ENCODE measurements at regions not wholly inside any gene's neighbourhood (a gene's known extent, or its start where the extent isn't known, plus 50 kb on each side); places are given as distances from the start of the nearest gene placed in this dataset.
"Not testable (repeated sequence)": the region's sequence is repeated elsewhere in the genome, so short reads cannot be mapped to it uniquely, and the experiment has no call there.

GRCh38 chr5:91867799-91868198, 484.7 kb upstream of the ARRDC3 start:
- DNase-seq, result no peak

DNA sequence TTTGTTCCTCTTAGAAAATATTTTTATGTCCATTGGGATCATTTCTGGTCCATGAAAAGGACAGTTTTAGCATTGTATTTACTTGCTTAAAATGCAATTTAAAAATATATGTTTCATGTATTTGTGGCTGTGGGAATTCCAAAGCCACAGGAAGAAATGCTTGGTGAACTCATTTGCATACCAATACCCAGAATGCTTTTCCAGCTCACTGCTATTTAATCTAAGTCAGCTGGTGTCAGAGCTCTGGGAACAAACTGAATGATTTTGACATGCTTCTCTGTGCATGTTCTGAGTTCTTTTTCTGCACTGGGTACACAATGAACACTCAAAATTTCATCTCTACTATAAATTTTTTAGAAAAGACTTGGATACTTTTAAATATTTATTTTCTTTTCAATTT, 482.8 kb upstream of the ARRDC3 start:
- no peak for DNase-seq

DNA sequence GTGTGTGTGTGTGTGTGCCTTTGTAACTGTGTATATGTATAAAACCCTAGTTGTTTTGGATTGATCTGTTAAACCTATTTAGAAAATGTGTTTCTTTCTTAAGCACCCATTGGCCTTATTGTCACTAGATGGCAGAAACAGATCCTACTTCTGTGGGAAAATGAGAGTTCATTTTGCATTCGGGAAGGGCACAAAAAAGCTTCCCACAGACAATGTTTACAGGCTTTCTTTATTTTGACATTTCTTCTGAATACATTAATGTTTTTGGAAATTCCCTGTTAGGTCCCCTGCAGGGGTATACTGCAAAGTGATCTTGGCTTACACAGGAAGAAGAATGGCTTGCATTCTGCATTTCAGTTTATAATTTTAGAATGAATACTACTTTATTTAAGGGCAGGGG, 481.8 kb upstream of the ARRDC3 start:
- no peak for DNase-seq

GRCh38 chr5:91851670-91852069, 468.6 kb upstream of the ARRDC3 start:
- no peak for DNase-seq

- DNase-seq, result no peak
Measured at GRCh38 chr5:91850031-91850430, 466.9 kb upstream of the ARRDC3 start.

DNA sequence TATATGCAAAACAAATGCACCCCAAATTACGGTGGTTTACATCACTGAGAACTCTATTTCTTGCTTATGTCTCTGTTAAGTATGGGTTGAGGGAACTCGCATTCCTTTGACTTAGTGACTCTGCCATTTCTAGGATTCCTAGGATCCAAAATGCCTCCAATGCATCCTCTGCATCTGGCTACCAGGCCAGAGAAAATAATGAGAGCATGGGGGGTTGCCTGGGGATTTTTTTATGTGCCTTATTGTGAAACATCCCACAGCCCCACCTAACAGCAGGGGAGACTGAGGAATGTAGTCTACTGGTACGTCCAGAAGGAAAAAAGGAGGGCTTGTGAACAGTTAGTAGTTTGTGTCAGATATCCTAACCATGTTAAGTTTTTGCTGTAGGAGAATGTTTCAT, 466.0 kb upstream of the ARRDC3 start:
- no peak for DNase-seq

DNA sequence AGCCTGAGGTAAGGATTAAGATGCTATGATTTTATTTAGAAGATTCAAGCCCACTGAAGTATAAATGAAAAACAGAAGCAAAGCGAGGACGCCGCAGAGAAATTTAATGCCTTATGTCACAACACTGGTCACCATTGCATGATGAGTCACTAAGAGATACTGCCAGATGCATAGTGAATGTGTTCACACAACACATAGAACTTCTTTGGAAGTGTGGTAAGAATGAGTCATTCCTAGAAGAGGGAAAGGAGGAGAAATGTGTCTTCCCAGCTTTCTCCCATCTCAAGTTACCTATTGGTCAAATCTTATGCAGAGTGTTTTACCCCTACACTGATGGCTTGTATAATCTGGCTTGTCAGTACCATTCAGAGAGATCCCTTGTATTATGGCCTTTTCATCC, 465.3 kb upstream of the ARRDC3 start:
- DNase-seq, result no peak

GRCh38 chr5:91841423-91841822, 458.3 kb upstream of the ARRDC3 start:
- DNase-seq, result no peak

DNA sequence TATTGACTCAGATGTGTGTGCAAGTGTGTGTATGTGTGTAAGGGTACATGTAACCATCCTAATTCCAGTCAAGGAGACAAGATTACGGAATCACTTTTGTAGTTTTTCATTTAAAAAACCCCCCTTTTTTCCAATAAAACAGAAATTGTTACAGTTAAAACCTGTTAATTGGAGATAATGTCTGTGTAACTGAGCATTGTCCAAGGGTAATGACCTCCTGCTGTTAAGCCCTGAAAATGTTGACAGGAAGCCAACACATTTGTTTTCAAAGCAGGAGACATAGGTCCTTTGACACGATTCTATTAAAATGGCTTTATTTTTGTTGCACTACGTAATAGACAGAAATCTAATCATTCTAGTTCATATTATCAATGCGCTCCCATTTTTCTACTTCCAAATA, 457.3 kb upstream of the ARRDC3 start:
- no peak for DNase-seq

DNA sequence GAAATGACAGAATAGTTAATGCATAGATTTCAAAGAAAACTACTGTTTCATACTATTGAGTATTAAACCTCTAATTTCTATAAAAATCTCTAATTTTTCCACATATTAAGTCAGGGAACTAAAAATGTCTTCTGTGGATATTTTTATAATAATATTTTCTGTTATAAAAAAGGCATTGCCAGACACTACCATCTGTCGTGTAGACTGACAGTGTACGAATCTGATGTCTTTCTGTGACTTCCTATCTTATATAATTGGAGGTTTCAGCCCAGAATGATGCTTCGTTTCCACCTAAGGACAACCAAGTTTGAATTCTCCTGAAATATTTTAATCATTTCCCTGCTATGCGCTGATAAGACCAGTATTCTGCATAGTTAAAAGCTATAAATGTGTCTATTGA, 456.6 kb upstream of the ARRDC3 start:
- DNase-seq, result no peak

GRCh38 chr5:91839233-91839632, 456.1 kb upstream of the ARRDC3 start:
- DNase-seq, result no peak

GRCh38 chr5:91830361-91830953, 447.3 kb upstream of the ARRDC3 start:
- no peak for DNase-seq

DNA sequence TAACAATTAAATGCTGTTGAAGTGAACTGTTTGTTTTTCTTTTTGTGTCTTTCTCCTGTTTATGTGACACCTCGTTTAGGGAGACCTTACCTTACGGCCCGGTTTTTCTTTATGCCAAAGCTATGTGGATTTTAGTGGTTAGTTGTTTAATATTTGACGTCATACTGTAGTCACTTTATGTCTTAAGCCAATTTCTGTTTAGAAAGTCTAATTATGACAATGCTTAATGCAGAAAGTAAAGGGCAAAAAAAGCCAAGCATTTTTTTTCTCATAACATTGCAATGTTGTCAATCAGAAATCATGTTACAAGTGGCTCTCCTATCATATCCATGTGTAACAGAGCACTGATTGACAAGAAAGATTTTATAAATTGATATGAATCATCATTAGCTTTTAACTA, 442.5 kb upstream of the ARRDC3 start:
- no peak for DNase-seq

- DNase-seq, result no peak
Measured at GRCh38 chr5:91824406-91824805, 441.3 kb upstream of the ARRDC3 start.

GRCh38 chr5:91820874-91821273, 437.8 kb upstream of the ARRDC3 start:
- no peak for DNase-seq

DNA sequence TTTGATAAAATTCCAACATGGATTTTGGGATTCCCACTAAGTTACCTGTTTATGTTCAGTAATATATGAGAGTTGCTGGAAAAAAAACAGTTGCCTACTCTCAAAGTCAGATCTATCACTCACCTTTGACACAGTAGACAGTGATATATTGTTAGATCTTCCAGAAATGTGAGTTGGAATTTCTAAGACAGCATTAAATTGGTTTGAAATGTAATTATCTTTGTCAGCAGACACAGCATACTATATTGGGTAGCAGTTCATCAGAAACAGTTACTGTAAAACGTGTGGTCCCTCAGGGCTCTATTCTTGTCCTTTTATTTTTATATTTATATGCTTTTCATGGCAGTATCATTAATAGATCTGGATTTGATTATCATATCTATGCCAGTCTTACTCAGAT, 433.6 kb upstream of the ARRDC3 start:
- DNase-seq, result no peak

DNA sequence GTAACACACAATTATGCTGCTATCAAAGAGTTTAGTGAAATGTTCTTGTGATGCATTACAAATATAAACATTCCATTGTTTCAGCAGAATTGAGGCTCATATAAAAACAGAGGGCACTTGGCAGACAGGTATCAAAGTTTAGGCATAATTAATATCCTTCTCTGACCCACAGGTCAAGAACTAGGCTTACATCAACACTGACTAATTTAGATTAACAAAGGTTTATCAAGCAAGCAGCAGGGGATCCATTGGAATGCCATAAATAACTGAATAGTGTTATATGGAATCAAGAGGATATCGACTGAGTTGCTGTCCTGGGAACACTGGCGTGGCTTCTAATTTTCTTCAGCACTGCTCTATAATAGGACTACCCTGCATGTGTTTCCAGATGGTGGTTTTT, 414.5 kb upstream of the ARRDC3 start:
- DNase-seq, result no peak

DNA sequence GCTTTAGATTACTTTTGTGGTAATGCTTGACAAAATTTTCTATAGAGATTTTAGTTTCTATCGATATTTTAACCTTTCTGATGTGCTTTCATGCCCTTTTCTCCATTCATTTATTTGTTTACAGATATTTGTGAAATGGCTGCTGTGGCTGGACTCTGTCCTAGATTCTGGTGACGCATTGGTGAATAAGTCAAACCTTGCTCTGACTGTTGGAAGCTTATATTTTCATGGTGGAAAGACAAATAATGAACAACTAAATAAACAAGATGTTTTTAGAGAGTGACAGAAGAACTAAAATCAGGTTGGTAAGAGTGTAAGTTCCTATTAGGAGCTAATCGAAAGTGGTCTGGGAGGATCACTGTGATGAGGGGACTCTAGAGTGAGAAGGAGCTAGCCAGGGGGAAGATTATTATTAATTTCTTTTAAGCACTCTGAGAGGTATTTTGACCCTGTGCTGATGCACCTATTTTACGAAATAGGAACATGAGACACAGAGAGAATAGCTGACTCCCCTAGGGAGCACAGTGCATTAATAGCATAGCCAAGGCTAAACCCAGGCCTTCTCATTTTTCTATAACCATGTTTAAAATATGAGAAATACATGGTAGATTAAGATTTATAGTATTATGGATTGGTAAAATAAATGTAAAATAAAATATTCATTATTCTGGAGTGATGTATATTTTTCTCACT, 411.9 kb upstream of the ARRDC3 start:
- no peak for DNase-seq

- no peak for DNase-seq
Measured at GRCh38 chr5:91794455-91794854, 411.3 kb upstream of the ARRDC3 start.

DNA sequence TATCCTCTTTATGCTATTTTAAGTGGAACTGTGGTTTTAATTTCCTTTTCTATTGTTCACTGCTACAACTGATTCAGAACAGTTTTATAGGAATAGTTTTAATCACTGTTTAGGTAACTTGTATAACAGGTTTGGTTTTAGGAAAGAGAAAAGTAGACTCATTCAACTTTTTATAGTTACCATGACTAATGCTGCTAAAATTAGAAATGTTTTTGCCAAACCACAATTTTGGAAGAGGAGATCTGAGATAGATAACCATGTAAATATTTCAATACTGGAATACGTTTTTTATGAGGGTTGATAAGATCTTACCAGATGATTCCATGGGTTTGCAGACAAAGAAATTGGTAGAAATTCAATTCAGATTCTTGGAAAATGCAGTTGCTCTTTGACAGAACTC, 404.6 kb upstream of the ARRDC3 start:
- DNase-seq, result no peak

GRCh38 chr5:91777671-91778070, 394.6 kb upstream of the ARRDC3 start:
- DNase-seq, result no peak

DNA sequence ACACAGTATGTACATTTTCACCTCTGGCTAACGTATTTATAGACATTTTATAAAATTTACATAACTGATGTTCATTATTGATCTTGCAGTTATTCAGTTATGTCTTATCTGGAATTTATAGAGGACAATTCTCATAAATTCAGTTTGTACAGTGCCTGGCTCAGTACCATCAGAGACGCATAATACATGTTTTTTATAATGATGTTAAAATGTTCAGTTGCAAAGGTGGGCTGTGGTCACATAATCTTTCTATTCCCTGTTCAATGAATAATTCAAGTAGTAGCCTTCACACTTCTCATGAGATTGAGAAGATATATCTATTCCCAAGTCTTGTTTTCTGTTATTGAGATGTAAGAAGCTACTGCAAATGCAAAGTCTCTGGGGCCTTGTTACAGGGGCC, 393.1 kb upstream of the ARRDC3 start:
- DNase-seq, result no peak

GRCh38 chr5:91770400-91770799, 387.3 kb upstream of the ARRDC3 start:
- no peak for DNase-seq

GRCh38 chr5:91757383-91757782, 374.3 kb upstream of the ARRDC3 start:
- DNase-seq, result not testable (repeated sequence)

DNA sequence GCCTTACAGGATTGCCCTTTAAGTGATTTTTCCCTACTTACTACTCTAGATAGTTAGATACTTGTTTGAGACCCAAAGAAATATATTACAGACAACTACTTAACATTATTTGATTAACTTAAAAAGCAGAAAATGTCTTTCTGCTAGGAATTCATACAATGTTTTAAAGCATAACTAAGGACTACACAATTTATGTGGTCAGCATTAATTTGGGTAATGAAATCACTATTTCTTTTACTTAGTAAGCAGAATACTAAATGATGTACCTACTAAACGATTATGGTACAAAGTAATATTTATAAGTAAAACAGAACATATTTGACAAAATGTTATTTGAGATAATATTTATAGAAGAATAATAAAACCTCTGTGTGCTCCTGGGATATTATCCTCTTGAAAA, 371.9 kb upstream of the ARRDC3 start:
- DNase-seq, result no peak
